OCI-LY7 (cell line): ENCODE measurements at regions not wholly inside any gene's neighbourhood (a gene's known extent, or its start where the extent isn't known, plus 50 kb on each side); places are given as distances from the start of the nearest gene placed in this dataset.

ENCODE experiments used
- EZH2phosphoT487 ChIP-seq: fragments of 200-600 bp; sonication (generic); IDR thresholded peaks from 2 replicates; pipeline ENCODE4 v1.6.1; 2018; ENCODE audit warnings: low read depth, borderline replicate concordance, mild to moderate bottlenecking, mixed run types, antibody characterized with exemption, low read length, moderate library complexity, mixed read lengths
- TF ChIP-seq, protein P1 (sequence below): fragments of 200-600 bp; sonication (generic); conservative IDR thresholded peaks from 2 replicates; pipeline ENCODE4 v1.5.1; 2014; ENCODE audit warnings: mild to moderate bottlenecking, antibody characterized with exemption, low read length, moderate library complexity, mixed read lengths

DNA sequence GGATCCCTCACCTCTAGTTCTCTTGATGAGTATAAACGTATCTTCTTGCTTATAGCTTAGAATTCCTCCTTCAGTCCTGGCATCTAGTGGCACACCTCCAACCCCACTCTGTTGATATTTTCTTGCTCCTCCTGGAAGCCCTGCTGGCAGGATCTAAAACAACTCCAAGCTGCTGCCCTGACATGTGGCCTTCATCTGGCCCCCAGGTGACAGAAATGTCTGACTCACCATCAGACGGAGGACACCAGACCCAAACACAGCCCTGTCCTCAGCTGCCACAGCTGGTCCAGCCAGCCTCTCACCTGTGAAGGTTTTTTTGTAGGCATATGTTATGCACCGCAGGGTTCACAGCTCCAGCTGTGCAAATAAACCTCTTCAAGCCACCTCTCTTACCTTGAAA is 53.4 kb downstream of the KRTAP19-8 start:
- TF ChIP-seq, protein P1, sequence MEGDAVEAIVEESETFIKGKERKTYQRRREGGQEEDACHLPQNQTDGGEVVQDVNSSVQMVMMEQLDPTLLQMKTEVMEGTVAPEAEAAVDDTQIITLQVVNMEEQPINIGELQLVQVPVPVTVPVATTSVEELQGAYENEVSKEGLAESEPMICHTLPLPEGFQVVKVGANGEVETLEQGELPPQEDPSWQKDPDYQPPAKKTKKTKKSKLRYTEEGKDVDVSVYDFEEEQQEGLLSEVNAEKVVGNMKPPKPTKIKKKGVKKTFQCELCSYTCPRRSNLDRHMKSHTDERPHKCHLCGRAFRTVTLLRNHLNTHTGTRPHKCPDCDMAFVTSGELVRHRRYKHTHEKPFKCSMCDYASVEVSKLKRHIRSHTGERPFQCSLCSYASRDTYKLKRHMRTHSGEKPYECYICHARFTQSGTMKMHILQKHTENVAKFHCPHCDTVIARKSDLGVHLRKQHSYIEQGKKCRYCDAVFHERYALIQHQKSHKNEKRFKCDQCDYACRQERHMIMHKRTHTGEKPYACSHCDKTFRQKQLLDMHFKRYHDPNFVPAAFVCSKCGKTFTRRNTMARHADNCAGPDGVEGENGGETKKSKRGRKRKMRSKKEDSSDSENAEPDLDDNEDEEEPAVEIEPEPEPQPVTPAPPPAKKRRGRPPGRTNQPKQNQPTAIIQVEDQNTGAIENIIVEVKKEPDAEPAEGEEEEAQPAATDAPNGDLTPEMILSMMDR: no peak
- TF ChIP-seq EZH2phosphoT487: no peak
